H9 (cell line): ENCODE measurements at regions not wholly inside any gene's neighbourhood (a gene's known extent, or its start where the extent isn't known, plus 50 kb on each side); places are given as distances from the start of the nearest gene placed in this dataset.

Experiments used
- DNase-seq: peaks from one replicate; pipeline ENCODE4 v3.0.0-alpha.2; 2017
- H2AFZ ChIP-seq: one replicate; pipeline ENCODE4 v1.6.1; 2013; ENCODE audit warnings: mild to moderate bottlenecking, low read length, control low read depth, moderate library complexity
- H2AK5ac ChIP-seq: 2 replicates; pipeline ENCODE4 v1.6.1; 2013; ENCODE audit warnings: low read length, control low read depth, mixed read lengths; ENCODE audit not compliant: insufficient read length
- H2BK120ac ChIP-seq: one replicate; pipeline ENCODE4 v1.6.1; 2013; ENCODE audit warnings: low read depth, mild to moderate bottlenecking, low read length, control low read depth, inconsistent platforms; ENCODE audit not compliant: poor library complexity, severe bottlenecking
- H2BK12ac ChIP-seq: 2 replicates; pipeline ENCODE4 v1.6.1; 2013; ENCODE audit warnings: low read length, control low read depth, mixed read lengths, low read depth; ENCODE audit not compliant: insufficient read length
- H2BK15ac ChIP-seq: 2 replicates; pipeline ENCODE4 v1.6.1; 2013; ENCODE audit warnings: low read depth, low read length, control low read depth
- H2BK20ac ChIP-seq: one replicate; pipeline ENCODE4 v1.6.1; 2013; ENCODE audit warnings: low read depth, mild to moderate bottlenecking, low read length, control low read depth, inconsistent platforms; ENCODE audit not compliant: poor library complexity, severe bottlenecking
- H2BK5ac ChIP-seq: 2 replicates; pipeline ENCODE4 v1.6.1; 2013; ENCODE audit warnings: low read length, control low read depth, mixed read lengths; ENCODE audit not compliant: insufficient read length
- H3K14ac ChIP-seq: 2 replicates; pipeline ENCODE4 v1.6.1; 2013; ENCODE audit warnings: low read length, control low read depth; ENCODE audit not compliant: insufficient read depth
- H3K18ac ChIP-seq: 2 replicates; pipeline ENCODE4 v1.6.1; 2013; ENCODE audit warnings: low read depth, mild to moderate bottlenecking, mixed read lengths, low read length, control low read depth; ENCODE audit not compliant: insufficient read length
- H3K23ac ChIP-seq: 2 replicates; pipeline ENCODE4 v1.6.1; 2013; ENCODE audit warnings: low read length, control low read depth, mixed read lengths, low read depth; ENCODE audit not compliant: insufficient read length
- H3K23me2 ChIP-seq: 2 replicates; pipeline ENCODE4 v1.6.1; 2013; ENCODE audit warnings: low read depth, mild to moderate bottlenecking, mixed read lengths, low read length, control low read depth; ENCODE audit not compliant: insufficient read length, poor library complexity, severe bottlenecking
- H3K27ac ChIP-seq: 2 replicates; pipeline ENCODE4 v1.5.1; 2013; ENCODE audit warnings: low read length, control low read depth, mixed read lengths, low read depth; ENCODE audit not compliant: insufficient read length
- H3K27me3 ChIP-seq: 2 replicates; pipeline ENCODE4 v1.6.1; 2013; ENCODE audit warnings: low read length, control low read depth, inconsistent platforms; ENCODE audit not compliant: insufficient read depth
- H3K4ac ChIP-seq: 2 replicates; pipeline ENCODE4 v1.6.1; 2013; ENCODE audit warnings: low read depth, mild to moderate bottlenecking, control low read depth, inconsistent platforms, low read length, moderate library complexity
- H3K4me1 ChIP-seq: 2 replicates; pipeline ENCODE4 v1.6.1; 2013; ENCODE audit warnings: low read length, control low read depth, inconsistent platforms; ENCODE audit not compliant: insufficient read depth
- H3K4me2 ChIP-seq: 2 replicates; pipeline ENCODE4 v1.6.1; 2013; ENCODE audit warnings: low read length, control low read depth, mixed read lengths; ENCODE audit not compliant: insufficient read length, insufficient read depth
- H3K56ac ChIP-seq: 2 replicates; pipeline ENCODE4 v1.6.1; 2013; ENCODE audit warnings: low read depth, mild to moderate bottlenecking, mixed read lengths, low read length, control low read depth; ENCODE audit not compliant: insufficient read length
- H3K79me1 ChIP-seq: 2 replicates; pipeline ENCODE4 v1.6.1; 2013; ENCODE audit warnings: low read depth, mild to moderate bottlenecking, moderate library complexity, low read length, control low read depth, inconsistent platforms; ENCODE audit not compliant: insufficient read depth, poor library complexity, severe bottlenecking
- H3K79me2 ChIP-seq: 2 replicates; pipeline ENCODE4 v1.6.1; 2013; ENCODE audit warnings: low read length, control low read depth, inconsistent platforms; ENCODE audit not compliant: insufficient read depth
- H3K9ac ChIP-seq: 2 replicates; pipeline ENCODE4 v1.6.1; 2013; ENCODE audit warnings: low read length, control low read depth, mixed read lengths; ENCODE audit not compliant: insufficient read length; ENCODE audit errors: extremely low read depth
- H3K9me3 ChIP-seq: one replicate; pipeline ENCODE4 v1.6.1; 2013; ENCODE audit warnings: low read depth, low read length, inconsistent platforms; ENCODE audit not compliant: control insufficient read depth
- H3T11ph ChIP-seq: one replicate; pipeline ENCODE4 v1.6.1; 2013; ENCODE audit warnings: mild to moderate bottlenecking, low read length, control low read depth, inconsistent platforms
- H4K20me1 ChIP-seq: one replicate; pipeline ENCODE4 v1.6.1; 2013; ENCODE audit not compliant: control insufficient read depth, insufficient read length, insufficient read depth
- H4K5ac ChIP-seq: 2 replicates; pipeline ENCODE4 v1.6.1; 2013; ENCODE audit warnings: low read depth, mild to moderate bottlenecking, mixed read lengths, low read length, control low read depth; ENCODE audit not compliant: insufficient read length
- H4K8ac ChIP-seq: replicated peaks from 2 replicates; pipeline ENCODE4 v1.6.1; 2013; ENCODE audit warnings: low read length, control low read depth, mixed read lengths, low read depth; ENCODE audit not compliant: insufficient read length
- H4K91ac ChIP-seq: 2 replicates; pipeline ENCODE4 v1.6.1; 2013; ENCODE audit warnings: low read depth, mild to moderate bottlenecking, moderate library complexity, mixed read lengths, low read length, control low read depth; ENCODE audit not compliant: insufficient read length
- H3K27ac Mint-ChIP-seq, 3 experiments: 2 replicates in 2 of 3; 3 replicates in 1 of 3; pipeline ENCODE4 v1.8.0; 2020 to 2021; ENCODE audit warnings: mixed read lengths in 3 of 3, mild to moderate bottlenecking in 1 of 3, moderate library complexity in 1 of 3
- H3K27me3 Mint-ChIP-seq: 2 replicates; pipeline ENCODE4 v1.8.0; 2021; ENCODE audit warnings: low read depth, mild to moderate bottlenecking, moderate library complexity, mixed read lengths
- H3K36me3 Mint-ChIP-seq, 3 experiments: 2 replicates in 2 of 3; 3 replicates in 1 of 3; pipeline ENCODE4 v1.8.0; 2020 to 2021; ENCODE audit warnings: low read depth in 3 of 3, mixed read lengths in 3 of 3; ENCODE audit not compliant: insufficient read depth in 1 of 3
- H3K4me1 Mint-ChIP-seq, 2 experiments: 2 replicates each; pipeline ENCODE4 v1.8.0; 2020; ENCODE audit warnings: mixed read lengths in 2 of 2
- H3K4me3 Mint-ChIP-seq, 2 experiments: 2 replicates in 1 of 2; 3 replicates in 1 of 2; pipeline ENCODE4 v1.8.0; 2020 to 2021; ENCODE audit warnings: mild to moderate bottlenecking in 2 of 2, mixed read lengths in 2 of 2, moderate library complexity in 1 of 2
- H3K9me3 Mint-ChIP-seq, 2 experiments: 2 replicates in 1 of 2; 3 replicates in 1 of 2; pipeline ENCODE4 v1.8.0; 2020; ENCODE audit warnings: mild to moderate bottlenecking in 2 of 2, mixed read lengths in 2 of 2, moderate library complexity in 1 of 2
- WGBS: extraction: QIAGEN DNeasy Blood & Tissue Kit; methylation state at CpG from one replicate; pipeline ENCODE4 v1.1.7; 2013; ENCODE audit warnings: missing lambda C conversion rate, low lambda C conversion rate, mixed read lengths; ENCODE audit not compliant: insufficient read length; ENCODE audit errors: extremely low coverage; 5-methylcytosine and 5-hydroxymethylcytosine counted together
- TF ChIP-seq, protein P1 (sequence below): fragments of 200-600 bp; sonication (generic); conservative IDR thresholded peaks from 3 replicates; pipeline ENCODE4 v1.8.0; 2021; ENCODE audit warnings: antibody characterized with exemption, mild to moderate bottlenecking

DNA sequence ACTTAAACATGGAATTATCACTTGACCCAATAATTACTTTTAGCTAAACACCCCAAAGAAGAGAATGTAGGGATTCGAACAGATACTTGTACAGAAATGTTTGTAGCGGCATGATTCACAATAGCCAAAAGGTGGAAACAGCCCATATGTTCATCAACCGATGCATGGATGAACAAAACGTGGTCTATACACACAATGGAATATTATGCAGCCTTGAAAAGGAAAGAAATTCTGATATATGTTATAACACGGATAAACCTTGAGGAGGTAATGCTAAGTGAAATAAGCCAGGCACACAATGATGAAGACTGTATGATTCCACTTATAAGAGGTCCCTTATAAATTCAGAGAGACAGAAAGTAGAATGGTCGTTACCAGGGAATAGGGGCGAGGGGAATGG, 659.4 kb downstream of the MED13L start:
- no peak overlapping the region for H2BK120ac ChIP-seq
- H3K14ac ChIP-seq: no peak overlapping the region
- H3K9ac ChIP-seq: no peak overlapping the region
- no peaks in the 10 kb centered on the region for H3K9me3 ChIP-seq
- H3K4me2 ChIP-seq: no peak overlapping the region
- no peak overlapping the region for H3K4me3 Mint-ChIP-seq
- no peak overlapping the region for H2AFZ ChIP-seq
- H3K27ac Mint-ChIP-seq: no peak overlapping the region
- peaks cover 0 to 4% (median 0%) of the 10 kb centered on the region in 3 experiments; a peak in 1 of 7 replicates for H3K36me3 Mint-ChIP-seq
- H2BK15ac ChIP-seq: no peak overlapping the region
- no peak overlapping the region for H3K4ac ChIP-seq
- peaks cover 3% of the 10 kb centered on the region for H3K27me3 Mint-ChIP-seq
- H3K27ac ChIP-seq: no peak overlapping the region
- TF ChIP-seq, protein P1, sequence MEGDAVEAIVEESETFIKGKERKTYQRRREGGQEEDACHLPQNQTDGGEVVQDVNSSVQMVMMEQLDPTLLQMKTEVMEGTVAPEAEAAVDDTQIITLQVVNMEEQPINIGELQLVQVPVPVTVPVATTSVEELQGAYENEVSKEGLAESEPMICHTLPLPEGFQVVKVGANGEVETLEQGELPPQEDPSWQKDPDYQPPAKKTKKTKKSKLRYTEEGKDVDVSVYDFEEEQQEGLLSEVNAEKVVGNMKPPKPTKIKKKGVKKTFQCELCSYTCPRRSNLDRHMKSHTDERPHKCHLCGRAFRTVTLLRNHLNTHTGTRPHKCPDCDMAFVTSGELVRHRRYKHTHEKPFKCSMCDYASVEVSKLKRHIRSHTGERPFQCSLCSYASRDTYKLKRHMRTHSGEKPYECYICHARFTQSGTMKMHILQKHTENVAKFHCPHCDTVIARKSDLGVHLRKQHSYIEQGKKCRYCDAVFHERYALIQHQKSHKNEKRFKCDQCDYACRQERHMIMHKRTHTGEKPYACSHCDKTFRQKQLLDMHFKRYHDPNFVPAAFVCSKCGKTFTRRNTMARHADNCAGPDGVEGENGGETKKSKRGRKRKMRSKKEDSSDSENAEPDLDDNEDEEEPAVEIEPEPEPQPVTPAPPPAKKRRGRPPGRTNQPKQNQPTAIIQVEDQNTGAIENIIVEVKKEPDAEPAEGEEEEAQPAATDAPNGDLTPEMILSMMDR: no peak
- no peak overlapping the region for H3K23ac ChIP-seq
- H3K23me2 ChIP-seq: no peaks in the 10 kb centered on the region
- H2BK5ac ChIP-seq: no peak overlapping the region
- no peaks in the 10 kb centered on the region for H3K4me1 ChIP-seq
- H3K56ac ChIP-seq: no peak overlapping the region
- no CpG with 5 or more reads among the region's 7 CpGs for WGBS
- H4K20me1 ChIP-seq: no peaks in the 10 kb centered on the region
- peaks cover 0 to 5% of the 10 kb centered on the region in 2 experiments; a peak in 2 of 5 replicates for H3K9me3 Mint-ChIP-seq
- H2BK20ac ChIP-seq: no peak overlapping the region
- no peak overlapping the region for H3K18ac ChIP-seq
- H3K27me3 ChIP-seq: no peaks in the 10 kb centered on the region
- H3K79me2 ChIP-seq: no peaks in the 10 kb centered on the region
- no peak overlapping the region for H2BK12ac ChIP-seq
- H3K4me1 Mint-ChIP-seq: peaks cover 0 to 7% of the 10 kb centered on the region in 2 experiments; a peak in 2 of 4 replicates
- H3K79me1 ChIP-seq: no peaks in the 10 kb centered on the region
- H2AK5ac ChIP-seq: no peak overlapping the region
- no peak for DNase-seq
- H4K5ac ChIP-seq: no peak overlapping the region
- H4K8ac ChIP-seq: no peak overlapping the region
- H3T11ph ChIP-seq: no peak overlapping the region
- no peak overlapping the region for H4K91ac ChIP-seq
